B cell (primary cell): ENCODE measurements at regions not wholly inside any gene's neighbourhood (a gene's known extent, or its start where the extent isn't known, plus 50 kb on each side); places are given as distances from the start of the nearest gene placed in this dataset.

ENCODE experiments used
- ATAC-seq: fragments of 200-7000 bp; cut with Tn5 transposase; one replicate; pipeline ENCODE4 v1.10.0; 2021; ENCODE audit warnings: low read depth, mild to moderate bottlenecking, moderate number of reproducible peaks, moderate library complexity
- CTCF ChIA-PET: fragments of 350-600 bp; sonication (Branson Sonifier 250); formaldehyde crosslinking; loops from one replicate; lab custom pipeline; 2021; ENCODE audit warnings: antibody characterized with exemption, inconsistent platforms; lab: Charles Lee
- POLR2A ChIA-PET: fragments of 350-600 bp; sonication (Branson Sonifier 250); formaldehyde crosslinking; loops from one replicate; lab custom pipeline; 2021; ENCODE audit warnings: antibody characterized with exemption; lab: Charles Lee
- DNase-seq: peaks from one replicate; pipeline ENCODE4 v3.0.0; 2013
- H2AFZ ChIP-seq: 2 replicates; pipeline ENCODE4 v1.6.1; 2012; ENCODE audit warnings: mild to moderate bottlenecking, low read depth, low read length; ENCODE audit not compliant: insufficient read depth, poor library complexity, severe bottlenecking
- H3K27ac ChIP-seq, 2 donors: 1 replicate in 1 of 2; 2 replicates in 1 of 2; pipeline ENCODE4 v1.5.1; 2012 to 2013; ENCODE audit warnings: low read length in 2 of 2, mild to moderate bottlenecking in 2 of 2, moderate library complexity in 1 of 2
- H3K27me3 ChIP-seq, 4 experiments: fragments of 200-600 bp in 1 of 4; sonication (generic) in 1 of 4; replicated peaks in 1 of 4; 1 replicate in 2 of 4; 2 replicates in 2 of 4; pipeline versions ENCODE4 v1.6.1 to v1.7.0; 2013 to 2016; ENCODE audit warnings: low read length in 3 of 4, mild to moderate bottlenecking in 2 of 4, mixed read lengths in 1 of 4, moderate library complexity in 1 of 4; ENCODE audit not compliant: insufficient read depth in 4 of 4, control insufficient read depth in 3 of 4; ENCODE audit errors: control extremely low read depth in 1 of 4
- H3K36me3 ChIP-seq, 2 experiments: replicated peaks in 1 of 2; 1 replicate in 1 of 2; 2 replicates in 1 of 2; pipeline versions ENCODE4 v1.6.1 to v1.7.1; 2013; ENCODE audit warnings: low read length in 1 of 2; ENCODE audit not compliant: insufficient read depth in 2 of 2, control insufficient read depth in 1 of 2; ENCODE audit errors: control extremely low read depth in 1 of 2, extremely low read depth in 1 of 2
- H3K4me1 ChIP-seq, 2 donors: fragments of 200-600 bp in 1 of 2; sonication (generic) in 1 of 2; 1 replicate in 1 of 2; 2 replicates in 1 of 2; pipeline versions ENCODE4 v1.5.1 to v1.6.1; 2013 to 2017; ENCODE audit warnings: low read length in 2 of 2; ENCODE audit not compliant: control insufficient read depth in 2 of 2, insufficient read depth in 2 of 2
- H3K4me2 ChIP-seq: replicated peaks from 2 replicates; pipeline ENCODE3; 2012; ENCODE audit warnings: mild to moderate bottlenecking, low read depth, low read length; ENCODE audit not compliant: poor library complexity, severe bottlenecking
- H3K4me3 ChIP-seq, 5 experiments: fragments of 200-600 bp in 1 of 5; sonication (generic) in 1 of 5; 1 replicate in 3 of 5; 2 replicates in 2 of 5; pipeline versions ENCODE4 v1.5.1 to v1.7.0; 2011 to 2016; ENCODE audit warnings: low read length in 4 of 5, mild to moderate bottlenecking in 4 of 5, low read depth in 2 of 5, control low read depth in 1 of 5, moderate library complexity in 1 of 5; ENCODE audit not compliant: insufficient read depth in 1 of 5; ENCODE audit errors: control extremely low read depth in 1 of 5, extremely low read depth in 1 of 5
- H3K79me2 ChIP-seq: fragments of 200-600 bp; sonication (generic); one replicate; pipeline ENCODE4 v1.6.0; 2016; ENCODE audit warnings: low read length; ENCODE audit not compliant: control insufficient read depth, insufficient read depth
- H3K9ac ChIP-seq: fragments of 200-600 bp; sonication (generic); 2 replicates; pipeline ENCODE4 v1.6.1; 2017; ENCODE audit warnings: mild to moderate bottlenecking, low read length, moderate library complexity
- H3K9me3 ChIP-seq, 3 donors: one replicate each; pipeline versions ENCODE4 v1.6.1 to v1.7.1; 2013; ENCODE audit warnings: low read length in 2 of 3; ENCODE audit not compliant: control insufficient read depth in 2 of 3, insufficient read depth in 1 of 3; ENCODE audit errors: control extremely low read depth in 1 of 3
- H4K20me1 ChIP-seq: 2 replicates; pipeline ENCODE4 v1.6.0; 2012; ENCODE audit warnings: mild to moderate bottlenecking, low read length; ENCODE audit not compliant: insufficient read depth, control insufficient read depth, poor library complexity, severe bottlenecking
- H3K27ac Mint-ChIP-seq: one replicate; pipeline ENCODE4 v1.8.0; 2021; ENCODE audit warnings: mixed read lengths
- H3K27me3 Mint-ChIP-seq: one replicate; pipeline ENCODE4 v1.8.0; 2021; ENCODE audit warnings: mixed read lengths
- H3K4me1 Mint-ChIP-seq: one replicate; pipeline ENCODE4 v1.8.0; 2021; ENCODE audit warnings: mixed read lengths
- H3K4me3 Mint-ChIP-seq: one replicate; pipeline ENCODE4 v1.8.0; 2021; ENCODE audit warnings: mixed read lengths
- H3K9me3 Mint-ChIP-seq: one replicate; pipeline ENCODE4 v1.8.0; 2022; ENCODE audit warnings: mixed read lengths; ENCODE audit not compliant: insufficient read depth
- CTCF ChIP-seq: fragments of 200-600 bp; IDR thresholded peaks from one replicate; pipeline ENCODE4 v1.8.0; 2022; ENCODE audit warnings: antibody characterized with exemption, mild to moderate bottlenecking
- EZH2 ChIP-seq: IDR thresholded peaks from 2 replicates; pipeline ENCODE4 v1.6.1; 2012; ENCODE audit warnings: borderline replicate concordance, low read depth, mild to moderate bottlenecking, moderate library complexity, low read length; ENCODE audit not compliant: insufficient read depth, poor library complexity, severe bottlenecking
- WGBS: methylation state at CpG from one replicate; pipeline ENCODE4 v1.1.5; 2013; ENCODE audit warnings: missing lambda C conversion rate; ENCODE audit not compliant: insufficient coverage; 5-methylcytosine and 5-hydroxymethylcytosine counted together
- intact Hi-C: fragments of 100-400 bp; cut with micrococcal nuclease; formaldehyde crosslinking; loops from one replicate; pipeline ENCODE4 v1.10.0; 2022

- no peaks in the 10 kb centered on the region for H3K36me3 ChIP-seq
- no peaks in the 10 kb centered on the region for H4K20me1 ChIP-seq
- ChIA-PET POLR2A (no interaction called here), CTCF (interaction anchor here (0.6 to 4.2 kb wide), 15 partner anchors 8 to 648 kb away, joined by 3 to 33 read pairs (median 4); no protein-coding TSS in a partner anchor)
- Mint-ChIP-seq H3K27ac (no peak overlapping the region), H3K9me3 (no peaks in the 10 kb centered on the region), H3K4me1 (peaks cover 13% of the 10 kb centered on the region), H3K27me3 (no peaks in the 10 kb centered on the region), H3K4me3 (no peak overlapping the region)
- H3K4me1 ChIP-seq = peaks cover 6 to 9% of the 10 kb centered on the region in 2 donors
- no peak overlapping the region for H3K27ac ChIP-seq
- intact Hi-C loops = loop anchor here (2.0 to 5.0 kb wide), 2 partner anchors 550 to 831 kb away; no protein-coding TSS in a partner anchor
- TF ChIP-seq CTCF (peak; percentile 91), EZH2 (no peak)
- H3K4me2 ChIP-seq = no peak overlapping the region
- H3K79me2 ChIP-seq = no peaks in the 10 kb centered on the region
- ATAC-seq (peak; percentile 60), DNase-seq (peak; percentile 51)
- no peak overlapping the region for H3K4me3 ChIP-seq
- no peaks in the 10 kb centered on the region for H3K9me3 ChIP-seq
- H3K9ac ChIP-seq = no peak overlapping the region
- 32% methylated on average over 2 of the region's 5 CpGs for WGBS
- H3K27me3 ChIP-seq = no peaks in the 10 kb centered on the region
- no peak overlapping the region for H2AFZ ChIP-seq
Measured at GRCh38 chr3:82133070-82133606, 371.7 kb upstream of the GBE1 start.

GRCh38 chr3:82132210-82133069 lies 371.0 kb upstream of the GBE1 start:
- Histone ChIP-seq H3K9ac (no peak overlapping the region), H3K36me3 (no peaks in the 10 kb centered on the region), H3K79me2 (no peaks in the 10 kb centered on the region), H3K27ac (no peak overlapping the region), H3K4me2 (no peak overlapping the region), H3K4me1 (peaks cover 6 to 9% of the 10 kb centered on the region in 2 donors), H3K4me3 (no peak overlapping the region), H3K9me3 (no peaks in the 10 kb centered on the region), H3K27me3 (no peaks in the 10 kb centered on the region), H4K20me1 (no peaks in the 10 kb centered on the region), H2AFZ (no peak overlapping the region)
- H3K4me1 Mint-ChIP-seq = peaks cover 13% of the 10 kb centered on the region
- H3K27ac Mint-ChIP-seq = no peak overlapping the region
- TF ChIP-seq EZH2 (no peak), CTCF (no peak)
- ChIA-PET CTCF (interaction anchor here (0.6 to 4.2 kb wide), 14 partner anchors 9 to 713 kb away, joined by 3 to 33 read pairs (median 4); no protein-coding TSS in a partner anchor), POLR2A (no interaction called here)
- WGBS = 83% methylated on average over 1 of the region's 3 CpGs
- no peak overlapping the region for H3K4me3 Mint-ChIP-seq
- no peaks in the 10 kb centered on the region for H3K27me3 Mint-ChIP-seq
- intact Hi-C loops = loop anchor here (2.0 to 5.0 kb wide), 2 partner anchors 550 to 830 kb away; no protein-coding TSS in a partner anchor
- ATAC-seq = no peak
- no peaks in the 10 kb centered on the region for H3K9me3 Mint-ChIP-seq
- DNase-seq = no peak
